ENCODE measurements at regions not wholly inside any gene's neighbourhood (a gene's known extent, or its start where the extent isn't known, plus 50 kb on each side); places are given as distances from the start of the nearest gene placed in this dataset.
"Not testable (repeated sequence)": the region's sequence is repeated elsewhere in the genome, so short reads cannot be mapped to it uniquely, and the experiment has no call there.

DNA sequence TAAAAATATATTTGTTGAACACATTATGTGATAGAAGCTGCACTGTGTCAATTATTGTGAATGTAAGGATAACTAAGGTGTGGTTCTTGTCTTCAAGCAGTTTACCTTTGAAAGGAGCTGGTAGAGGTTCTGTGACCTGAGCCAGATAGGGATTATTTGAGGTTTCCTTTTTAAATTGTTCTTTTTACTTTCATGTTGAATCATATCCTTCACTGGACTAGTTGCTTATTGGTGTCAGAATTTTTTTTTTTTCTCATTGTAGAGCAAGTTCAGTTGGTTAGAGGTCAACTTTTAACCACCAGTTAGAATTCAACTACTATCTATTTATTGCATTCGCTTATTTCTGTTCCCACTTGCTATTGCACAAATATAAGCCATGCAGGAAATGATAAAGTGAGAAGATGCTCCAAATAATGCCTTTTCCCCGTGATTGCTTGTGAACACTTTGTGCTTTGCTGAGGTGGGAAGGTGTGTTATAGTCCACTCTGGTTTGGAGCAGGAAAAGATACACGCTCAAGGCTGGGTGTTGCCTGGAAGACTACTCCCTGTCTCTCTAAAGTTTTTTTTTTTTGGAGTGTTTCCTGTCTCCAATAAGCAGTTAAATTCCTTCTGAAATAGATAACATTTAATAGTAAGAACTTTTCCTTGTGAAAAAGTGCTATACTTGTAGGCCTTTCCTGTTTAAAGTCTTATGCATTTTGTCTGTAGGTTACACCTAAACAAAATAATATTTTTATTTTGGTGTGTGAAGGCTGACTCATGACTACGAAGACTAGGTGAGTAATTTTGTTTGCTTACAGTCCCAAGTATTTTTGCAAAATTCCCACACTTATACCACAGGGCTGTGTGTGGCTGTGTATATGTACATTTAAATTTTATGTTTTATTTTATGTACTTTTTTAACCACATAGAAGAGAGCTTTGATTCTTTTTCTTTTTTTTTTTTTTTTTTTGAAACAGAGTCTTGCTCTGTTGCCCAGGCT is 83.8 kb upstream of the LCORL start:
- H3K9me3 ChIP-seq (ENCODE audit: control insufficient read depth in 2 of 2, low read length in 2 of 2), result no peaks in the 10 kb centered on the region
- H3K36me3 ChIP-seq (ENCODE audit: control insufficient read depth in 2 of 2, insufficient read depth in 2 of 2, low read length in 2 of 2), result no peaks in the 10 kb centered on the region
- no peak overlapping the region for H3K27ac ChIP-seq (ENCODE audit: low read length)
- H3K4me1 ChIP-seq (ENCODE audit: control insufficient read depth, insufficient read depth, low read length), result no peaks in the 10 kb centered on the region
- no peak overlapping the region for H3K9ac ChIP-seq (ENCODE audit: low read length in 2 of 2)
- H3K27me3 ChIP-seq (ENCODE audit: control insufficient read depth in 1 of 2, insufficient read depth in 2 of 2, low read length in 2 of 2), result no peaks in the 10 kb centered on the region
- H3K4me3 ChIP-seq (ENCODE audit: low read length in 2 of 2), result no peak overlapping the region

DNA sequence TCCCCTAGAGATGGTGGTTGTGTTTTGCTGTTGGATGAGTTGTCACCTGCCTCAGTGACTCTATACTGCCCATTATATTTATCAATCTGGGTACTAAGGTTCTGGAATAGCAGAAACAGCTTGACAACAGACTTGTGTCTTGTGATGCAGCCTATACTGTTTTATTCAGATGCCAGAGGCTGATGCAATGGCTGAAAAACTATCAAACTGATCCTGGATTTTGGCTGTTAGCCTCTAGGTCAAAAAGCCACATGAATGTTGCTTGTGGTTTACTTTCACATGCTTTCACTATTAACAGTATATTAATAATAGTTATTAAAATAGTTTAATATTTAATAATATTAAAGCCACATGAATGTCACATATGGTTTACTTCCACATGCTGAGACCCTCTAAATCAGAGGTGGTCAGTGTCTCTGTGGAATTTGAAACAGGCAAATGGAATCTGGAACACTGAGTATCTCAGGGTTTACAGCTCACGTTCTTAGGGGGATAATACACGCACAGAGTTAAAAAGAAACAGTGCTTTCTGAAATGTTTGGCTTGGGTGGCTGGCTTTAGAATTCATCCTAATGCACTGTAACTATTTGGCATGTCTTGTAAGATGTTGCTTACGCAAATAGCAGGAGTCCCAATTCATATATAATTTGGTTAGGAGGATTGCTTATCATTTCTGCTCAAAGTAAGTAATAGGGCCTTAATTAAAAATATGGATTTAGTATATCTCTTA is 82.5 kb upstream of the LCORL start:
- H3K36me3 ChIP-seq (ENCODE audit: control insufficient read depth in 2 of 2, insufficient read depth in 2 of 2, low read length in 2 of 2), result no peaks in the 10 kb centered on the region
- no peak overlapping the region for H3K27ac ChIP-seq (ENCODE audit: low read length)
- H3K9ac ChIP-seq (ENCODE audit: low read length in 2 of 2), result no peak overlapping the region

DNA sequence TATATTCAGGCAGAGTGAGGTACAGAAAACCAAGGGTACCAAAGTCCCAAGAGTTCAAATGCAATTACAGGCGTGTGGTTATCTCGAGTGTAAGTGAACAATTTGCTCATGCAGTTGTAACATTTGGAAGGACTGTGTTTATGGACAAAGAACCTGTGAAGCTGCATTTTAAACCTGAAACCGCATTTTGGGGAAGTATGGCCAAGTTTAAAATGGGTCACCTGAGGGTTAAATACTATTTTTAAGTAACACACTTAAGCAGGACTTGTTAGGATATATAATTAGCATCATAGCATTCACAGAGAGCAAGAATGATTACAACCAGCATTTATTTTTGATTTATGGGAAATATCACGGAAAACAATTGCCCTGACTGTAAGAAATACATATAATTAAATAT is 79.1 kb upstream of the LCORL start:
- no peaks in the 10 kb centered on the region for H3K9me3 ChIP-seq (ENCODE audit: control insufficient read depth in 2 of 2, low read length in 2 of 2)
- H3K27ac ChIP-seq (ENCODE audit: low read length), result no peak overlapping the region
- H3K9ac ChIP-seq (ENCODE audit: low read length in 2 of 2), result no peak overlapping the region
- H3K36me3 ChIP-seq (ENCODE audit: control insufficient read depth in 2 of 2, insufficient read depth in 2 of 2, low read length in 2 of 2), result no peaks in the 10 kb centered on the region
- no peaks in the 10 kb centered on the region for H3K27me3 ChIP-seq (ENCODE audit: control insufficient read depth in 1 of 2, insufficient read depth in 2 of 2, low read length in 2 of 2)
- no peak overlapping the region for H3K4me3 ChIP-seq (ENCODE audit: low read length in 2 of 2)
- no peaks in the 10 kb centered on the region for H3K4me1 ChIP-seq (ENCODE audit: control insufficient read depth, insufficient read depth, low read length)

More for the DNA sequence above, 82.5 kb upstream of the LCORL start:
- Histone ChIP-seq H3K9me3 (ENCODE audit: control insufficient read depth in 2 of 2, low read length in 2 of 2) (no peaks in the 10 kb centered on the region), H3K4me1 (ENCODE audit: control insufficient read depth, insufficient read depth, low read length) (no peaks in the 10 kb centered on the region), H3K4me3 (ENCODE audit: low read length in 2 of 2) (no peak overlapping the region), H3K27me3 (ENCODE audit: control insufficient read depth in 1 of 2, insufficient read depth in 2 of 2, low read length in 2 of 2) (no peaks in the 10 kb centered on the region)

DNA sequence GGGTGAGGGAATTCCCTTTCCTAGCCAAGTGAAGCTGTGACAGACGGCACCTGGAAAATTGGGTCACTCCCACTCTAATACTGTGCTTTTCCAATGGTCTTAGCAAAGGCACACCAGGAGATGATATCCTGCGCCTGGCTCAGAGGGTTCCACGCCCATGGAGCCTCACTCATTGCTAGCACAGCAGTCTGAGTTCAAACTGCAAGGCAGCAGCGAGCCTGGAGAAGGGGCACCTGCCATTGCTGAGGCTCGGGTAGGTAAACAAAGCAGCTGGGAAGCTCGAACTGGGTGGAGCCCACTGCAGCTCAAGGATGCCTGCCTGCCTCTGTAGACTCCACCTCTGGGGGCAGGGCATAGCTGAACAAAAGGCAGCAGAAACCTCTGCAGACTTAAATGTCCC is 68.9 kb upstream of the LCORL start:
- not testable (repeated sequence) for H3K4me1 ChIP-seq (ENCODE audit: control insufficient read depth, insufficient read depth, low read length); H3K27ac ChIP-seq (ENCODE audit: low read length); H3K9me3 ChIP-seq (ENCODE audit: control insufficient read depth in 2 of 2, low read length in 2 of 2); H3K4me3 ChIP-seq (ENCODE audit: low read length in 2 of 2); H3K27me3 ChIP-seq (ENCODE audit: control insufficient read depth in 1 of 2, insufficient read depth in 2 of 2, low read length in 2 of 2); H3K36me3 ChIP-seq (ENCODE audit: control insufficient read depth in 2 of 2, insufficient read depth in 2 of 2, low read length in 2 of 2); H3K9ac ChIP-seq (ENCODE audit: low read length in 2 of 2)

DNA sequence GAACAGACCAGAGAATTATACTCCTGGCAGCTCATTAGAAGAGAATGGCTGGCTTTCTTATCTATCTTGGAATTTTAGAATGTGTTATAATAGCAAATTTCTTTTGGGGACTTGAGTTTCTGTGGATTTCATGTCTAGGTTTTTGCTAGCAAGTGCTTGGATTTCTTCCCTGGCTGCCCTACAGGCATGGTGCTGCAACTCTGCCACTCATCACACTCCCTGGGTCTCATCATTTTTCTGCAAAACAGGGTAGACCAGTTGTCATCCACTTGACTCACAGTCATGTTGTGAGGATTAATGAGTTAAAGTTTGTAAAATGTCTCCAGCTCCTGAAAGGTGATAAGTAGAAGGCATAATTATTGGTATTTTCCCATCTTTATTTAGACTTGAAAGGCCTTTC is 60.7 kb upstream of the LCORL start:
- H3K27ac ChIP-seq (ENCODE audit: low read length), result no peak overlapping the region
- no peaks in the 10 kb centered on the region for H3K27me3 ChIP-seq (ENCODE audit: control insufficient read depth in 1 of 2, insufficient read depth in 2 of 2, low read length in 2 of 2)
- no peaks in the 10 kb centered on the region for H3K36me3 ChIP-seq (ENCODE audit: control insufficient read depth in 2 of 2, insufficient read depth in 2 of 2, low read length in 2 of 2)
- H3K4me1 ChIP-seq (ENCODE audit: control insufficient read depth, insufficient read depth, low read length), result no peaks in the 10 kb centered on the region
- no peak overlapping the region for H3K4me3 ChIP-seq (ENCODE audit: low read length in 2 of 2)
- H3K9ac ChIP-seq (ENCODE audit: low read length in 2 of 2), result no peak overlapping the region
- no peaks in the 10 kb centered on the region for H3K9me3 ChIP-seq (ENCODE audit: control insufficient read depth in 2 of 2, low read length in 2 of 2)

DNA sequence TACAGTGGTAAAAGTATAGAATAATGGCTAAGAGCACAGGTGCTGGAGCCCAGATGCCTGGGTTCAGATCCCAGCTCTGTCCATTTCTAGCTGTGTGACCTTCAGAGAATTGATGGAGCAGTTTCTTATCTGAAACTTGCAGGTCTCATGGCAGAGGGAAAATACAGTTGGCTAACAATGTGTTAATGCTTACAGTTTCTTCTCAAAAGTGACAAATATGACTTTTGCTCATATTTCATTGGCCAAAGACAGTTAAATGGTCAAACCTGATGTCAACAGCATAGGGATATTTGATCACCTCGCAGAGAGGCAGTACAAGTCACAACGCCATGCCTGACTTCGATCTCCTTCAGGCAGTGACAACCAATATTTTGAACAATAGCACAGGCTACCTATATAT is 60.2 kb upstream of the LCORL start:
- H3K36me3 ChIP-seq (ENCODE audit: control insufficient read depth in 2 of 2, insufficient read depth in 2 of 2, low read length in 2 of 2), result no peaks in the 10 kb centered on the region
- H3K27me3 ChIP-seq (ENCODE audit: control insufficient read depth in 1 of 2, insufficient read depth in 2 of 2, low read length in 2 of 2), result no peaks in the 10 kb centered on the region
- H3K4me1 ChIP-seq (ENCODE audit: control insufficient read depth, insufficient read depth, low read length), result no peaks in the 10 kb centered on the region
- H3K9ac ChIP-seq (ENCODE audit: low read length in 2 of 2), result no peak overlapping the region
- H3K27ac ChIP-seq (ENCODE audit: low read length), result no peak overlapping the region
- H3K9me3 ChIP-seq (ENCODE audit: control insufficient read depth in 2 of 2, low read length in 2 of 2), result no peaks in the 10 kb centered on the region
- no peak overlapping the region for H3K4me3 ChIP-seq (ENCODE audit: low read length in 2 of 2)

DNA sequence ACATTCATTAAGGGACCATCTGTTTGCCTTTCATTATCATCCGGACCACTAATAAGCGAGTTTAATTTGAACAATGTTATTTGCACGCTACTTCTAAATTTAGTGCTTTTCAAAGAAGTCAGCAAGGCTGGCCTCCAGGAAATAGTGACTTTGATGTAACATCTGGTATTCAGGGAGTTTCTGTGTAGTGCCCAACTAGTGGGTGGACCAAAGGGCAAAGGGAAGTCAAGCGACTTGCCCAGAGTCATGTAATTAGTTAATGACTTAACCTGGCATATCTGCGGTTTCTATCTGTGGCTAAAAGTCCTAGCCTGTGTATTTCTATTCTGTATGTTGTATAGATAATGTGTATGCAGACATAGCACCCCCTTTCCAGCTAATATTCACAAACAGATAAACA is 56.3 kb upstream of the LCORL start:
- Histone ChIP-seq H3K27ac (ENCODE audit: low read length) (no peak overlapping the region), H3K9ac (ENCODE audit: low read length in 2 of 2) (no peak overlapping the region), H3K36me3 (ENCODE audit: control insufficient read depth in 2 of 2, insufficient read depth in 2 of 2, low read length in 2 of 2) (no peaks in the 10 kb centered on the region), H3K4me1 (ENCODE audit: control insufficient read depth, insufficient read depth, low read length) (no peaks in the 10 kb centered on the region), H3K27me3 (ENCODE audit: control insufficient read depth in 1 of 2, insufficient read depth in 2 of 2, low read length in 2 of 2) (no peaks in the 10 kb centered on the region), H3K4me3 (ENCODE audit: low read length in 2 of 2) (no peak overlapping the region), H3K9me3 (ENCODE audit: control insufficient read depth in 2 of 2, low read length in 2 of 2) (no peaks in the 10 kb centered on the region)

DNA sequence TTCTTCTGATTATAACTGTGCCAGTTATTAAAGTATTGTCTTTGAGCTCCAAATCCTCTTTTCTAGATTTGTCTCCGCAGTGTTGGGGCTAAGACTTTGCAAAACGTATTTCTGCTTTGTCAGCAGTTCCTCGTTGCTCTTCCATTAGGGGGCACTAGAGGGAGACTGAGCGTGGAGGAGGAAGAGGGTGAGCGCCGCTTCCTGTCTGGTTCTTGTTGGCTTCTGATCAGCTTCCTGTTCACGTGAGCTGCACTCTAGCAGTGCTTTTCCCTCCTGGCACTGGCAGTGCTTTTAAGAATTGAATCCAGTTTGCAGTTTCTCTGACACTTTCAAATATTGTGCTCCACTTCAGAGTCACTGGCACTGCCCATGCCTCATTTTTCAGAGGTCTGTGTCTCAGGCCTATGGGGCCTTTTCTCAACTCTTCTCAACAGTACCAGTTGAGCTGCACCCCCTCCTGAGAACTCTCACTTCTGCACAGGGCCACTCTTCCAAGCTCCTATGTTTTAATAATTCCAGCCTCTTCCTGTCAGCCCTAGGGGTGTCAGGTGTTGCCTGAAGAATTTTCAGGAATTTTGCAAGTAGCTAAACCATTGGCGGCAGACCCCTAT is 54.4 kb upstream of the LCORL start:
- no peaks in the 10 kb centered on the region for H3K27me3 ChIP-seq (ENCODE audit: control insufficient read depth in 1 of 2, insufficient read depth in 2 of 2, low read length in 2 of 2)
- H3K36me3 ChIP-seq (ENCODE audit: control insufficient read depth in 2 of 2, insufficient read depth in 2 of 2, low read length in 2 of 2), result no peaks in the 10 kb centered on the region
- H3K4me3 ChIP-seq (ENCODE audit: low read length in 2 of 2), result no peak overlapping the region
- no peaks in the 10 kb centered on the region for H3K9me3 ChIP-seq (ENCODE audit: control insufficient read depth in 2 of 2, low read length in 2 of 2)
- H3K27ac ChIP-seq (ENCODE audit: low read length), result no peak overlapping the region
- no peaks in the 10 kb centered on the region for H3K4me1 ChIP-seq (ENCODE audit: control insufficient read depth, insufficient read depth, low read length)
- no peak overlapping the region for H3K9ac ChIP-seq (ENCODE audit: low read length in 2 of 2)

DNA sequence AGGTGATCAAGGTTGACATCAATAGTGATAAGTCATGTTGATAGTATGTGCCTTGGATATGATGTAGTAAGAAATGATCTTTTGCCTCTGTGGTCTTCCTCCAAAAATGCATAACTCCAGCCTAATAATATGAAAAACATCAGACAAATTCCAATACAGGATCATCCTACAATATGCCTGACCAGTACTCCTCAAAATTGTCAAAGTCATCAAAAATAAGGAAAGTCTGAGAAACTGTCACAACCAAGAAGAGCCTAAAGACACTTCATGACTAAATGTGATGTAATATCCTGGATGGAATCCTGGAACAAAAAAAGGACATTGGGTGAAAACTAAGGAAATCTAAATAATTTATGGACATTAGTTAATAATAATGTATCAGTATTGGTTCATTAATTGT is 50.3 kb upstream of the LCORL start:
- no peaks in the 10 kb centered on the region for H3K9me3 ChIP-seq (ENCODE audit: control insufficient read depth in 2 of 2, low read length in 2 of 2)
- H3K4me1 ChIP-seq (ENCODE audit: control insufficient read depth, insufficient read depth, low read length), result no peaks in the 10 kb centered on the region
- no peaks in the 10 kb centered on the region for H3K36me3 ChIP-seq (ENCODE audit: control insufficient read depth in 2 of 2, insufficient read depth in 2 of 2, low read length in 2 of 2)
- H3K4me3 ChIP-seq (ENCODE audit: low read length in 2 of 2), result no peak overlapping the region
- H3K27me3 ChIP-seq (ENCODE audit: control insufficient read depth in 1 of 2, insufficient read depth in 2 of 2, low read length in 2 of 2), result peaks cover 0 to 2% of the 10 kb centered on the region in 2 donors
- no peak overlapping the region for H3K27ac ChIP-seq (ENCODE audit: low read length)
- no peak overlapping the region for H3K9ac ChIP-seq (ENCODE audit: low read length in 2 of 2)
